ENCODE measurements at regions not wholly inside any gene's neighbourhood (a gene's known extent, or its start where the extent isn't known, plus 50 kb on each side); places are given as distances from the start of the nearest gene placed in this dataset.

DNA sequence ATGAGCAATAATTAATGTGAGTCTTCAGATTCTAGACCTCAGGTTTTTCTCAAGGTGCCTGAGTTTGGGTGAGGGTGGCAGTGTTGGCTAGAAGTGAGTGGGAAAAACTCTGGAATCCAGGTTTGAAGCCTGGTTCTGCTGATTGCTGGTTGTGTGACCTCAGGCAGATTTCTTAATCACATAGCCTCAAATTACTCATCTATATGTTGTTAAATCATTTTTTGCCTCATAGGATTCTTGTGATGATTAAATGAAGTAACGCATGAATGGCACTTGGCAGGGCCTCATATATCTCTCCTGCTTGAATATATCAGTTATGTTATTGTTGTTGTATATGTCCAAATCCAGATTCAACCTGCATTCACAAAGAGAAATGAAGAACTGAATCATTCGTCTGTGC is 60.5 kb downstream of the NR2F2 start:
- DNase-seq (ENCODE audit: low read depth, low spot score): no peak

DNA sequence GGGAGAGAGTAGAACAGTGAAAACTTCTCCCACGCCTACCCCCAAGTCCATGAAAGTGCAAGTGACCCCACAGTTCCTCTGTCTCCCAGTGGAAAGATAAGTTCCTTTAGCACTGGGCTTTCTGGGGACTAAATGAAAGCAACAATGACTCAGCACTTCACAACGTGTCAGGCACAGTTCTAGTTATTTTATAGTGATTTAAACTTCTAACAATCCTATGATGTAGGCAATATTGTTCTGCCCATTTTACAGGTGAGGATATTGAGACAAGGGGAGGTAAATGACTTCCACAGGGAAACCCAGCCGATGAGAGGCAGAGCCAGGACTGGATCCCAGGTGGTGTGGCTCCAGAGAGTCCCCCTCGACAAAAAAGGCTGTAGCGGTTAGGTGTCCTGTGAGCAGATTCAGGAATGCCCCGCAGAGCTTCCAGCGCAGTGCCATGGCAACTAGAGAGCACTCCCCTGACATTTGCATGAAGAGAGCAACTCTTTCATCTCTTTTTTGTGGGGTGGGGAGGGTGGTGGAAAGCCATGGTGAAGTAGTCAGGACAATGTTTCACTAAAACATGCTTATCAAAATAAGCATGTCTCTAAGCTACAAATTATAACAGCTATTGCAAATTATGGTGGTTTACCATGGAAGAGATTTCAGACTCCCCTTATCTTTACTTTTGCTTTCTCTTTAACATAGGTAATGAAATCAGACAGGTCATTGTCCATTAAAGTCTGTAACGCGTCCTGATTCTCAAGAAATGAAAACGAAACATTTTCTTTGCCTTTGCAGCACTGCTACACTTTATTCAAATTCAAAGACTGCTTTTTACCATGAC is 62.1 kb downstream of the NR2F2 start:
- DNase-seq (ENCODE audit: low read depth, low spot score): no peak

DNA sequence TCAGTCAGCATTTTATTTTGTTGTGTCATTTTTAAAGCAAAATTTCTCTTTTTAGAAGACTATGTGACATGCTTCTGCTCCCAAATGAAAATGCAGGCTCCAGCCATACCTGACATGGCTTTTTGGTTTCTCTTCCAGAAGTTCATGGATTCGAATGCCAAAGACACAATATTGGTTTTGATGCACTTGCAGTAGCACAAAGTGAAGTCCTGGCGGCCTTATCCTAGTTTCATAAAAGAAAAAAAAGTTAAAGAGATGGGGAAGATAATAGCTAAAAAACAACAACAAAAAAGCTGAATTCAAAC is 62.7 kb downstream of the NR2F2 start:
- DNase-seq (ENCODE audit: low read depth, low spot score): no peak

GRCh38 chr15:96395687-96396086 is 65.2 kb downstream of the NR2F2 start:
- DNase-seq (ENCODE audit: low read depth, low spot score): no peak

GRCh38 chr15:96398776-96399175 is 68.3 kb downstream of the NR2F2 start:
- no peak for DNase-seq (ENCODE audit: low read depth, low spot score)

DNA sequence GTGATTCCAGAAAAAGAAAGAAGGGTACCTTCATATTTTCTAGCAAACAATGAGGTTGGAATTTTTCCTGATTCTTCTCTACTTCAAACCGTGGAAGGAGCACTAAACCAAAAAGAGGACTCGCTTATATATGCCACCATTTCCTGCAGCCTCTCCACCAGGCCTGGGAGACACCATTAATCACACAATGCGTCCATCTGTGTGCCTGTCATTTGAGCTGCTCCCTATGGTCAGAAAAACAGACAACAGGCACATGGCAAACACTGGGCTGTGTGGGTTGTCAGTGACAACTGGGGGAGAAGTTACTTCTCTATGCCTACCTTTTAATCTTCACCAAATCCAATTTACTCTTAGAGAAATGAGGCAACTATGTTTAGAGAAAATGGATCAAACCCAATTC is 71.9 kb downstream of the NR2F2 start:
- DNase-seq (ENCODE audit: low read depth, low spot score): no peak

DNA sequence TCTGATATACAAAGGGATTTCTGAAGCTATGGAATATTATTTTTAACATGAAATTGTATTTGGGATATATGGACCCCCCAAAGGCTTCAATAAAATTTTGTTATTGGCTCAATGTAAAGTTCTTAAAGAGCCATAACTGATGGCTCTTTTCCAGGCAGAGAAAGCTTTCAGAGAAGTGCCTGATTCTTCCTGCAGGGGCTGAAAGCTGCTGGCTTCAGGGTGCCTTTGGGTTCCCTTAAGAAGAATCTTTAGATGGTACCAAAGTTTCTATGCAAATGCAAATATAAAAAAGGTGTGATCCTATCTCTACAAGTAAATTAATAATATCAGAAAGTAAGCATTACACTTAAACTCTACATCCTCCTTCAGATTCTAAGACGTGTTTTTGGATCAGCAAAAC is 72.6 kb downstream of the NR2F2 start:
- no peak for DNase-seq (ENCODE audit: low read depth, low spot score)

- no peak for DNase-seq (ENCODE audit: low read depth, low spot score)
These were observed 73.4 kb downstream of the NR2F2 start for GRCh38 chr15:96403932-96404331.

DNA sequence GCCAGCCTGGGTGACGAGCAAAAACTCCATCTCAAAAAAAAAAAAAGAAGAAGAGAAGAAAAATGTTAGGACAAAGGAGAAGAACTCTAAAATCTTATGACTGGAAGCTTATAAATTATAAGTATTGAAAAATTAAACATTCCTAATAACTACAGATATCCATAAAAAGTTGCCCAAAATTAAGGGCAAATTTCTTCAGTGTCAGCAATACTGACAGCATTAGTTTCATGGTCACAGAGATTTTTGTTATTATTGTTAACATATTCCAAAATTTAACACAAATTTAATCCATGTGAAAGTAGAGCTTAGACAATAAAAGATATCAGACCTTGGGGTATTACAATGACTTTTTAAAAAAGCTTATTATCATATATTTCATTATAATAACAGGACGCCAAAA is 74.1 kb downstream of the NR2F2 start:
- DNase-seq (ENCODE audit: low read depth, low spot score): no peak

DNA sequence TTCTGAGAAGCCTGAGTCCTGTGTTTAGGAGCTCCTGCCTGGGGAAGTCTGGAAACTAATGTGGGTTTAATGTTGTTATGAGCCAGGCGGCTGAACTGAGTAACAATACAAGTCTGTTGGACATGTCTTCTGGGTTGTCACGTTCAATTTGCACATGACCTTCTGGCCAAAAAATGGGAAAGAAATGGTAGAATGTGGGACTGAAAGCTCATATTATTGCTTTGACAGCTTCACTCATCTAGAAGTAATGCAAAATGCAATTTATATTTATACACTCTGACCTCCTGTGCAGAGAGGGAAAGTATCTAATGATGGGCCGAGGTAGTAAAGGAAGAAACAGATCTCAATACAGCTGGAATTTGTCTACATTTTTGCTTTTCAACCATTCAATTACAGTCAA is 75.8 kb downstream of the NR2F2 start:
- no peak for DNase-seq (ENCODE audit: low read depth, low spot score)

DNA sequence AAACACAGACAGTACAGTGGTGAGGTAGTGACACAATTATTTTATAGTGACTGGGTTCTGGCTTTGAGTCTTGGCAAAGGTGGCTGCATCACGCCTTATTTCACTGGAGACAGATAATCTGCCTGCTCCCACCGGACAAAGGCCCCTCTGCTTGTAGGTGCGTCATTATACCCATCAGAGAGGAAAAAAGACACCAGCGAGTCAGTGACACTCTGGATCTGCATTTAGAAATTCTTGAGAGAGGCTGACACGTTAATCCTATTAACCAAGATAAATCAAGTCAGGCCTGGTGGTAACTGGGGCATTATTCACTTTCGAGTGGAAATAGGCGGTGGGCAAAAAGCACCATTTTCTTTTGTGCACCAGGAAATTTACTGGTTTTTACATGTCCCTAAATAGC is 76.2 kb downstream of the NR2F2 start:
- DNase-seq (ENCODE audit: low read depth, low spot score): no peak

- DNase-seq (ENCODE audit: low read depth, low spot score): no peak
These were observed 77.0 kb downstream of the NR2F2 start for GRCh38 chr15:96407482-96407881.

GRCh38 chr15:96408591-96409183 is 78.2 kb downstream of the NR2F2 start:
- DNase-seq (ENCODE audit: low read depth, low spot score): no peak

DNA sequence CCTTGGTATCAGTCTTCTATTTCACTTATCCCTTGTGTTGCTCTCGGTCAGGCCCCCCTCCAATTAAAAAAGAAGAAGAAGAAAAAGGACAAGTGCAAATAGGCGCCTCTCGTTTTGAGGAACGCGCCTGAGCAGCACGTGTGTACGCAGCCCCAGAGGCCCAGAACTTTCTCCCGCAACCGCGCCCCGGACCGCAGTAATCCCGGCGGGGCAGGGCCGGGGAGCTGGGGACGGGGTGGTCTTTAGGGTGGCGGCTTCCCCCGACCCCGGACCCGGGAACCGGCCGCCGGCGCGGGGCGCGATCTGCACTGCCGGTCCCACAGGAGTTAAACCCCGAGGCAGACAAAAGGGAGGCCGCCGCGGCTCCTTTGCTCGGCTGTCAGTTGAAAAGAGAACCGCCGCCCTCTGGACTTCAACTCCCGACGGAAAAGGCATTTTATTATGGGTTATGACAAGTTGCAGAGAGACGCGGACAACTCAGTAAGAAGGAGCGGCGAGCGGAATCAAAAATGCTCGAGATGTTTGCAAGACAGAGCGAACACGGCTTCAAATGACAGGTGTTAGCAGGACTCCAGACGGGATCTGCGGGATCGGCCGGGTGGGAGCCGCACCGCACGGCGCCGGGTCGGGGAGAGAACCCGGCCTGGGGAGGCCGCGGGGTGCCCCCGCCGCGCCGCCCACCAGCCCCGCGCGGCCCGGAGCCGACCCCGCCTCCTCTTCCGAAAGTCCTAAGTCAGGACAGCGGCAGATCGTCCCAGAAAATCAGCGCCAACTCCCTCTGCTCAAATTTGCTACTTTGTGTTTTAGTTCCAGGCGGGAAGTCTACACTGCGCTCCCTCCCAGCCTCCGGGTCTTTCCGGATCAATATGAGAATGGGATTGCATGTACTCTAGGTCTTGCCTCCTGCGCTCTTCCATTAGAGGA is 79.0 kb downstream of the NR2F2 start:
- no peak for DNase-seq (ENCODE audit: low read depth, low spot score)

DNA sequence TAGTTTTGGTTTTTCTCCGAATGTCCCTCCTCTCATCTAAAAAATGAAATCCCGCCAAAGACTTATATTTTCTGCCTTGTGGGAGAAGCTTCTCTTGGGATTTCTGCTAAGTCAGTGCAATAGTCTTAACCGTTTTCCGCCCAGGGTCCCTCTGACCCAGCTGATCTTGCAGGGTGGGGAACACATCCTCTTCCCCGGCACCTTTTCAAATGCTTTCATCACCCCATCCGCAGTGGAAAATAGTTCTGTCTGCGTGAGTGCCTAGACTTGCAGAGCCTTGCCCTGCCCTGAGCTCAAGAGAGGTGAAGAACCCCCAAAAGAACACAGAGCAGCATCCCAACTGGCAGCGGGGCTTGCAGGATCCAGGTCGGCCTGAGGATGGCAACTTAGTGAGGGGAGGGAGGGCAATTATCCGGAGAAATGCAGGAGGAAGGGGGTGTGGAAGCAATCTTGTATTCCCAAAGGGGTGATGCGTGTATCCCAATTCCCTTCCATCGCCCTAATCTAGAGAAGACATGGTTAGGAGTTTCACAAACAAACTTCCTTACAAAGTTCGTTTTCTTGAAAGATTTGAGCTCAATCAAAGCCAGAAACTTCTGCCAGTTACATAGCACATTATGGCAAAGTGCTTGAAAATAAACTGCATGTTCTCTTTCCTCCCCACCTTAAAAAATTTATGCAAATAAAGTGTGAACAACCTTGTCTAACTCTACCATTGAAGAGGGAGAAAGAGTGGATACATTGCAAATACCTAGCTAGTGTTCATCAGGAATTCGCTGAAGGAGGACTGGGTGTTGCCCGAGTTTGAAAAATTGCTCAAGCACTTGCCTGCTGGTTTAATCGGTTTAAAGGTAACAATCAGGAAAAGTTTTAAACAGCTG is 79.9 kb downstream of the NR2F2 start:
- no peak for DNase-seq (ENCODE audit: low read depth, low spot score)

DNA sequence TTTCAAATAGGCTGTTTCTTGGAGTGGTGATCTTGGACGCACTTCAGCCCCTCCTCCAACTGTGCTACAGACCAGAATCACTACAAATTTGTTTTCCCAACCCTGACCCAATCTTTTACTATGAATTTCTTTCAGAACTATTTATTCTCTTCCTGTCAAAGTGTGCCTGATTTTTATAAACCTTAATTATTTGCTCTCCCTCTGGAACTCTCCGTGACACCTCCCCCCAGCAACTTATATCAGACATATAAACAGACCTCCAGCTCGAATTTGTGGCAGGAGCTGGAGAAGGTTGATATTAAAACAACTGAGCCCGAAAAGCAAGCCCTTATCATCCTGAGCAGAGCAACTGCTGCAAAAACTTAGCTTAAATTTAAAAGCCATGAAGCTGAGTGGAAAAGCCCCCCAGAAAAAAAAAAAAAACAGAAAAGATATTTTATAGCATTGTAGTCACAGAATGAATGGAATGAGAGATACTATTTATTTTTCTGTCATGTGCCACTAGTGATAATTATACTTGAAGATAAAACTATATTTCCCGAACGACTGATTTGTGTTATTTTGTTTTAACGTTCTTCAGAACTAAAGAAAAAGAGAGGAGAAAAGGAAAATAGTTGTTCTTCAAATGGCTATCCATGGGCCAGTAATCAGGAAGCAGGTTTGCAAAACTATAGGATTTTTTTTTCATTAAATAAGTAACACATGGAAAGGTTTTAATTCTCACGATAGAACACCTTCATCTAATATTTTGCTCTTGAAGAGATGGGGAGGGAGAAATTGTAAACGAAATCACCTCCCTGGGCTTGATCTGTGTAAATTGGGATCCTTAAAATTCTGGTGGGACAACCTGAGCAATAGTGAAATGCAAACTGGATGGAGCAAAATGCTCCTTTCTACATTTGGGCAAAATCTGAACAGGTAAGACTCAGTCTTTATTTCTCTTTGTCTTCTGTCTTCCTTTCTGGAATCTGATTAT is 80.8 kb downstream of the NR2F2 start:
- no peak for DNase-seq (ENCODE audit: low read depth, low spot score)

DNA sequence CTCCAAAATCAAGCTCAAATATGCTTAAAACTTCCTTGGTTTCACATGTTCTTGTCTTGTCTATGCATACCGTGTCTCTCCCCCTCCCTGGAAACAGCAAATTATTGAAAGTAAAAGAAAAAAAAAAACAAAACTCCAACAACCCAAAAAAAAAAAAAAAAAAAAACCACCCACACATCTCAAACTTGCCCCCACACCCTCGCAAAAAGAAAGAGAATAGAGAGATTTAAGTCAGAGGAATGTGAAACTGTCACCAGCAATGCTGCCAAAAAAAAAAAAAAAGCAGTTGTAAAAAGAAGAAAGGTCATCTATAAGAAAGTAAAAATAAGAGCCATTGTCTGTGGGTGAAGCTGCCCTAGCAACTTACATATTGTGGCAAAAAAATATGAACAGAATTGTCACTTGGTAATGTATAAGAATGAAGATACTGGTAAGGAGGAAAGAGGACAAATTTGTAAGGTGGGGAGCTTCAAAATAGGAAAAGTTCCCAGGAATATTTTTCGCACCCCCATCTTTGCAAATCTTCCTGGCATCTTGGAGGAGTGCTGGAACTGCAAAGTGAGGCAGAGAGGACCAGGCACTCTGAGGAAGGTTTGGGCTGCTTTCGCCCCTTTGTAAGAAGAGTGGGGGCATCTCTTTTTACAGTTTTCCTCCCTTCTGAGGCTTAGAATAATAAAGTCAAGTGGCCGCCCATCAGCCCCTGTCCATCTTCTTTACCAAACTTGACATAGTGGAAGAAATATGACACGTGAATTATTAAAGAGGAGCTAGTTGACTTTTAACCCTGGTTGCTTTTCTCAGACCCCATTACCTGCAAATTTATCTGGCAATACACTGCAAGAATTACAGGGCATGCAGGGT is 81.8 kb downstream of the NR2F2 start:
- no peak for DNase-seq (ENCODE audit: low read depth, low spot score)

DNA sequence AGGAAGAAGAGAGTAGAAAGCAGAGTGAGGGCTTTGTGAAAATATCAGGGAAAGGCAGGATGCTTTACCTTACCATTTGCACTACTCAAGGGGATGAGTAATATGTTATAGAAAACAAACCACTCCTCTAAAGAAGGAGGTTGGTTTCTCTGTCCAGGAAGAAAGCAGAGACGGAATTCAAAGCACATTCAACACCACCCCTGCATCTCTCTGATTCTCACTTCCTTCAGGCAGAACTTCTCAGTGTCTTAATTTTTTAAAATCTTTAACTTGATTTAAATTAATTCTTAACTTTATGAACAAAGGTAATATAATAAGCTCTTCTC is 82.4 kb downstream of the NR2F2 start:
- no peak for DNase-seq (ENCODE audit: low read depth, low spot score)

GRCh38 chr15:96413657-96414056 is 83.2 kb downstream of the NR2F2 start:
- DNase-seq (ENCODE audit: low read depth, low spot score): no peak

DNA sequence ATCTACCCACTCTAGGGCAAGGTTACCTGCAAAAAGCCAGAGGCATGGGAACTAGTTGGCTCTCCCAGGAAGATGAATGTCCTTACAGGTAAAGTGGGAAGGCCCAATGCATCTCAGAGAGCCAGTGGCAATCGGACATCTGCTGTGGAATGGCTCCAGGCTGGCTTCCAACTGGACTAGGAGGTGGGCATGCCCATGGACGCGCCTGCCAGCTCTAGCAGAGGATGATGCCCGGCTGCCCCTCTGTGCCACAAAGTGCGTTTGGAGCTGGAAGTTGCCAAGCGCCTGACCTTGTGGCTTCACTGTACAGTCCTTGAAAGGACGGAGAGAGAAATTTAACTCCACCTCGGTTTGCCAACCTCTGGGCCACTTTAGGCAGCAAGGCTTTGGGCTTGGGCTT is 84.4 kb downstream of the NR2F2 start:
- no peak for DNase-seq (ENCODE audit: low read depth, low spot score)
